IMR-90 (cell line): ENCODE measurements at regions not wholly inside any gene's neighbourhood (a gene's known extent, or its start where the extent isn't known, plus 50 kb on each side); places are given as distances from the start of the nearest gene placed in this dataset.

Source experiments
- ATAC-seq: fragments of 200-7000 bp; cut with Tn5 transposase; 2 replicates; pipeline ENCODE4 v1.9.1; 2020; ENCODE audit warnings: low read depth, mild to moderate bottlenecking, moderate library complexity
- BruUV-seq: library from RNA; stranded (reverse); fragments of 400-500 nt; replicated peaks from 2 replicates; lab custom pipeline; 2021; lab: Mats Ljungman, UMichigan
- CTCF ChIA-PET: fragments of 300-600 bp; formaldehyde crosslinking; extraction: SDS; loops from one replicate; lab custom pipeline; 2021; ENCODE audit warnings: antibody characterized with exemption; lab: Yijun Ruan, JAX
- POLR2A ChIA-PET: fragments of 300-600 bp; sonication (Branson Sonifier 250); formaldehyde crosslinking; loops from one replicate; lab custom pipeline; 2022; ENCODE audit warnings: antibody characterized with exemption; ENCODE audit not compliant: unreplicated experiment; lab: Charles Lee
- DNase-seq: peaks from one replicate; pipeline ENCODE4 v3.0.0; 2013
- H2AFZ ChIP-seq: replicated peaks from 2 replicates; pipeline ENCODE3; 2013; ENCODE audit warnings: low read length, mild to moderate bottlenecking; ENCODE audit not compliant: poor library complexity
- H2AK5ac ChIP-seq: 2 replicates; pipeline ENCODE4 v1.6.1; 2013; ENCODE audit warnings: low read depth, low read length, inconsistent platforms
- H2AK9ac ChIP-seq: replicated peaks from 2 replicates; pipeline ENCODE3; 2013; ENCODE audit warnings: mild to moderate bottlenecking, low read depth, low read length, moderate library complexity; ENCODE audit not compliant: poor library complexity
- H2BK120ac ChIP-seq: 2 replicates; pipeline ENCODE4 v1.6.1; 2013; ENCODE audit warnings: low read depth, low read length, inconsistent platforms
- H2BK15ac ChIP-seq: 3 replicates; pipeline ENCODE4 v1.6.1; 2013; ENCODE audit warnings: low read depth, low read length, inconsistent platforms
- H2BK20ac ChIP-seq: 2 replicates; pipeline ENCODE4 v1.6.1; 2013; ENCODE audit warnings: low read depth, mild to moderate bottlenecking, inconsistent platforms, low read length, moderate library complexity
- H2BK5ac ChIP-seq: 2 replicates; pipeline ENCODE4 v1.6.1; 2013; ENCODE audit warnings: mild to moderate bottlenecking, low read depth, low read length, inconsistent platforms; ENCODE audit not compliant: poor library complexity, severe bottlenecking
- H3K14ac ChIP-seq: replicated peaks from 2 replicates; pipeline ENCODE4 v1.6.1; 2013; ENCODE audit warnings: low read depth, low read length, inconsistent platforms
- H3K18ac ChIP-seq: 2 replicates; pipeline ENCODE4 v1.6.1; 2013; ENCODE audit warnings: low read depth, low read length, control low read depth
- H3K23ac ChIP-seq: 2 replicates; pipeline ENCODE4 v1.6.1; 2013; ENCODE audit warnings: low read depth, low read length, inconsistent platforms
- H3K27ac ChIP-seq: 2 replicates; pipeline ENCODE4 v1.5.1; 2013; ENCODE audit warnings: mild to moderate bottlenecking, control low read depth, low read length; ENCODE audit not compliant: insufficient read depth
- H3K27me3 ChIP-seq: 2 replicates; pipeline ENCODE4 v1.6.1; 2013; ENCODE audit warnings: low read length; ENCODE audit not compliant: control insufficient read depth, insufficient read depth
- H3K36me3 ChIP-seq: 2 replicates; pipeline ENCODE4 v1.6.1; 2013; ENCODE audit warnings: low read length, mixed read lengths; ENCODE audit not compliant: control insufficient read depth, insufficient read depth
- H3K4ac ChIP-seq: 2 replicates; pipeline ENCODE4 v1.6.1; 2013; ENCODE audit warnings: low read depth, low read length, inconsistent platforms
- H3K4me1 ChIP-seq: 2 replicates; pipeline ENCODE4 v1.6.1; 2013; ENCODE audit warnings: low read length, mixed read lengths; ENCODE audit not compliant: control insufficient read depth, insufficient read depth
- H3K4me2 ChIP-seq: 2 replicates; pipeline ENCODE4 v1.6.1; 2013; ENCODE audit warnings: low read depth, mild to moderate bottlenecking, control low read depth, low read length, moderate library complexity
- H3K4me3 ChIP-seq: 2 replicates; pipeline ENCODE4 v1.5.1; 2013; ENCODE audit warnings: low read depth, mild to moderate bottlenecking, control low read depth, low read length, moderate library complexity; ENCODE audit not compliant: insufficient read depth
- H3K56ac ChIP-seq: 2 replicates; pipeline ENCODE4 v1.6.1; 2013; ENCODE audit warnings: low read length, inconsistent platforms; ENCODE audit not compliant: insufficient read depth; ENCODE audit errors: extremely low read depth
- H3K79me1 ChIP-seq, 2 experiments: 2 replicates each; pipeline ENCODE4 v1.6.1; 2013; ENCODE audit warnings: low read length in 2 of 2, inconsistent platforms in 1 of 2, low read depth in 1 of 2
- H3K9ac ChIP-seq: 2 replicates; pipeline ENCODE4 v1.6.1; 2013; ENCODE audit warnings: low read depth, low read length, control low read depth
- H3K9me1 ChIP-seq: 2 replicates; pipeline ENCODE4 v1.6.1; 2013; ENCODE audit warnings: low read length, inconsistent platforms; ENCODE audit not compliant: insufficient read depth
- H3K9me3 ChIP-seq: 2 replicates; pipeline ENCODE4 v1.6.1; 2013; ENCODE audit warnings: low read length; ENCODE audit not compliant: control insufficient read depth, insufficient read depth
- H4K20me1 ChIP-seq: 2 replicates; pipeline ENCODE4 v1.6.1; 2013; ENCODE audit warnings: low read length, inconsistent platforms; ENCODE audit not compliant: insufficient read depth
- H4K5ac ChIP-seq: 2 replicates; pipeline ENCODE4 v1.6.1; 2013; ENCODE audit warnings: mild to moderate bottlenecking, low read depth, low read length, control low read depth
- H4K8ac ChIP-seq, 2 experiments: 2 replicates each; pipeline ENCODE4 v1.6.1; 2013; ENCODE audit warnings: low read depth in 2 of 2, low read length in 2 of 2, control low read depth in 1 of 2, inconsistent platforms in 1 of 2
- H4K91ac ChIP-seq: 2 replicates; pipeline ENCODE4 v1.6.1; 2013; ENCODE audit warnings: low read depth, low read length, inconsistent platforms; ENCODE audit not compliant: insufficient read depth
- CTCF ChIP-seq: conservative IDR thresholded peaks from 2 replicates; pipeline ENCODE4 v1.5.1; 2012; ENCODE audit warnings: mild to moderate bottlenecking, low read depth, low read length, improper control_type of control experiment
- WGBS, 2 experiments: methylation state at CpG; one replicate each; pipeline versions ENCODE4 v1.1.5 to v1.1.7; 2013; ENCODE audit warnings: missing lambda C conversion rate in 2 of 2; ENCODE audit not compliant: insufficient read length in 1 of 2; ENCODE audit errors: extremely low coverage in 2 of 2; 5-methylcytosine and 5-hydroxymethylcytosine counted together
- dilution Hi-C: fragments of 300-500 bp; cut with HindIII; formaldehyde crosslinking; loops from one replicate; pipeline ENCODE4 v1.14.3; 2018; ENCODE audit warnings: low sequenced_read_pairs; ENCODE audit not compliant: unreplicated experiment
- in situ Hi-C: fragments of 300-500 bp; cut with MboI; formaldehyde crosslinking; loops from 3 replicates; pipeline ENCODE4 v1.14.3; 2019; ENCODE audit warnings: low sequenced_read_pairs, inconsistent platforms, mixed read lengths
- intact Hi-C: fragments of 100-400 bp; cut with micrococcal nuclease; formaldehyde crosslinking; loops from 2 replicates; pipeline ENCODE4 v1.10.0; 2022

DNA sequence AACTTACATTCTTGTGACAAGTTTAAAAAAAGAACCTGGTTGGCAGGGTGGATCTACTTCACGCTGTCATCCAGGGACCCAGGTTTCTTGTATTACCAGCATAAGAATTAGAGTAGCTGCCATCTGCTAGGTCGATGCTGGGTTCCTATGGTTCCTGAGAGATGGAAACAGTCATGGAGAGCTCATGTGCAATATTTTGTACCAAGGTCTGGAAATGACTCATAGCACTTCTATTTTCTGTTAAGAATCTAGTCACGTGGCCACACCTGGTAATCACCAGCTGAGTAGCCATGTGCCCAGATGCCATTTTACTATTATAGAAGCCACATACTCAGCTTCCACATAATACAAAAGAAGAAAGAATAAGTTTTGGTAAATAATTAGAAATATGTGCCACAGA is 171.3 kb downstream of the CD83 start:
- Histone ChIP-seq H3K4ac (no peak overlapping the region), H4K5ac (no peak overlapping the region), H2BK5ac (no peak overlapping the region), H3K27ac (no peak overlapping the region), H3K27me3 (peaks cover 13% of the 10 kb centered on the region), H4K8ac (no peak overlapping the region), H2BK15ac (no peak overlapping the region), H4K20me1 (no peaks in the 10 kb centered on the region), H2AFZ (no peak overlapping the region), H2BK20ac (no peak overlapping the region), H3K14ac (no peak overlapping the region), H3K4me3 (no peak overlapping the region), H3K18ac (no peak overlapping the region), H3K9ac (no peak overlapping the region), H3K79me1 (no peaks in the 10 kb centered on the region), H2AK9ac (no peak overlapping the region), H3K4me1 (peaks cover 3% of the 10 kb centered on the region), H2AK5ac (no peak overlapping the region), H3K9me3 (no peaks in the 10 kb centered on the region), H3K4me2 (no peak overlapping the region), H3K56ac (no peak overlapping the region), H3K36me3 (no peaks in the 10 kb centered on the region), H4K91ac (no peak overlapping the region), H3K23ac (no peak overlapping the region), H3K9me1 (no peaks in the 10 kb centered on the region), H2BK120ac (no peak overlapping the region)
- no peak for TF ChIP-seq CTCF
- ChIA-PET POLR2A (no interaction called here), CTCF (no interaction called here)
- intact Hi-C loops (no loop called here), dilution Hi-C loops (no loop called here), in situ Hi-C loops (no loop called here)
- ATAC-seq (no peak), DNase-seq (no peak)
- WGBS, 2 experiments, result 100% methylated on average over 1 of the region's 3 CpGs; no CpG with 5 or more reads in 1 of the 2 experiments
- no TSS peak for BruUV-seq
